ENCODE measurements at regions not wholly inside any gene's neighbourhood (a gene's known extent, or its start where the extent isn't known, plus 50 kb on each side); places are given as distances from the start of the nearest gene placed in this dataset.

GRCh38 chr12:23168459-23168858, 543.5 kb downstream of the ETNK1 start:
- TF ChIP-seq CTCF (IDR thresholded peaks at IDR 0.05; ENCODE audit: control extremely low read depth, extremely low read depth, low read depth, missing control alignments) = no peak
- ChIA-PET CTCF (no interaction called here), POLR2A (no interaction called here)
- no peak for DNase-seq (ENCODE audit: extremely low spot score)

GRCh38 chr12:23169012-23169695, 544.2 kb downstream of the ETNK1 start:
- ChIA-PET CTCF (no interaction called here), POLR2A (no interaction called here)
- no peak for DNase-seq (ENCODE audit: extremely low spot score)
- no peak for TF ChIP-seq CTCF (IDR thresholded peaks at IDR 0.05; ENCODE audit: control extremely low read depth, extremely low read depth, low read depth, missing control alignments)

- ChIA-PET CTCF (no interaction called here), POLR2A (no interaction called here)
- TF ChIP-seq CTCF (IDR thresholded peaks at IDR 0.05; ENCODE audit: control extremely low read depth, extremely low read depth, low read depth, missing control alignments) = no peak
- no peak for DNase-seq (ENCODE audit: extremely low spot score)
Observed at GRCh38 chr12:23169696-23170013, 544.7 kb downstream of the ETNK1 start.

GRCh38 chr12:23174917-23175316, 549.9 kb downstream of the ETNK1 start:
- DNase-seq (ENCODE audit: extremely low spot score) = no peak
- ChIA-PET POLR2A (no interaction called here), CTCF (no interaction called here)

GRCh38 chr12:23185346-23185745, 560.4 kb downstream of the ETNK1 start:
- no peak for DNase-seq (ENCODE audit: extremely low spot score)
- ChIA-PET POLR2A (no interaction called here), CTCF (no interaction called here)
- no peak for TF ChIP-seq CTCF (IDR thresholded peaks at IDR 0.05; ENCODE audit: control extremely low read depth, extremely low read depth, low read depth, missing control alignments)

More at GRCh38 chr12:23174917-23175316, 549.9 kb downstream of the ETNK1 start:
- TF ChIP-seq CTCF (IDR thresholded peaks at IDR 0.05; ENCODE audit: control extremely low read depth, extremely low read depth, low read depth, missing control alignments) = no peak

GRCh38 chr12:23186950-23187349, 562.0 kb downstream of the ETNK1 start:
- POLR2A ChIA-PET = no interaction called here
- CTCF ChIA-PET = interaction anchor here (0.8 kb wide), 1 partner anchor 19 kb away, joined by 3 read pairs; no protein-coding TSS in a partner anchor
- DNase-seq (ENCODE audit: extremely low spot score) = no peak
- no peak for TF ChIP-seq CTCF (IDR thresholded peaks at IDR 0.05; ENCODE audit: control extremely low read depth, extremely low read depth, low read depth, missing control alignments)

Measured in GM10248 (cell line).